ENCODE measurements at regions not wholly inside any gene's neighbourhood (a gene's known extent, or its start where the extent isn't known, plus 50 kb on each side); places are given as distances from the start of the nearest gene placed in this dataset.

DNA sequence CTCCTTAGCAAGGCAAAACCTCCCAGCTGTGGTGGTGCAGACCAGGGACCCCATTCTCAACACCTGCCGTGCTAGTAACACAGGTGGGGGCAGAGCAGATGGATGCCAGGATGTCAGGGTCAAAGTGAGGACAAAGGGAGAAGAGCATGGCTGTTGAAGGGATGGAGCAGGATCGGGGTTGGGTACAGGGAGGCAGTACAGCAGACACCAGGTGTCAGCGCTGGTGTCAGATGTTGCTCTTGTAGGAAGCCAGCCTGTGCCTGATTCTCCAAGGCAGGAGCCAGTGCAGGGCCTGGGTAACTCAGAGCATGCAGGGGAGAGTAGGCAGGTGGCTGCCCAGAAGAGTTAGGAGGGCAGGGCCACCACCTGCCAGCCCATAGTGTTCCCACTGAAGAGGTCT lies 222.1 kb upstream of the SPRED2 start:
- H3K27ac ChIP-seq: no peak overlapping the region
- no peak for DNase-seq (ENCODE audit: low spot score in 2 of 2)

DNA sequence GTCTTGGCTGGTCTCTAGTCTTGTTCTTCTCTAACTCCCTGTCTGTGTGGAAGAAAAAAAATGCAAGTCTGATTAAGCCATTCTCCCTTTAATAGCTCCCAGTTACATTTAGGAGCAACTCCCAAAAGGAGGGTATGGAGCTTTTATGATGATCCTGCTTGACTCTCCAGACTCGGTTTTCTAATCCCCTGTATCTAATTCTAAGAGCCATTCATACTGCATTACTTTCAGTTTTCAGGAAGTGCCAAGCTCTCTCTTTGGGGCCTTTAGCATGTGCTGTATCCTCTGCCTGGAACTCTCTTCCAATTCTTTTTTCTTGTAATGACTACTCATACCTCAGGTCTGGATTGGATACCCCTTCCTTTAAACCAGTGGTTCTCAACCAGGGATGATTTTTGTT lies 219.7 kb upstream of the SPRED2 start:
- no peaks in the 10 kb centered on the region for H3K4me1 ChIP-seq
- 47% methylated on average over 1 of the region's 1 CpG for WGBS
- no peaks in the 10 kb centered on the region for H3K27me3 ChIP-seq
- TF ChIP-seq EP300 (IDR thresholded peaks at IDR 0.05) (no peak), POLR2AphosphoS5 (IDR thresholded peaks at IDR 0.05) (no peak), POLR2A (IDR thresholded peaks at IDR 0.05) (no peak)
- TF ChIP-seq, protein P1, sequence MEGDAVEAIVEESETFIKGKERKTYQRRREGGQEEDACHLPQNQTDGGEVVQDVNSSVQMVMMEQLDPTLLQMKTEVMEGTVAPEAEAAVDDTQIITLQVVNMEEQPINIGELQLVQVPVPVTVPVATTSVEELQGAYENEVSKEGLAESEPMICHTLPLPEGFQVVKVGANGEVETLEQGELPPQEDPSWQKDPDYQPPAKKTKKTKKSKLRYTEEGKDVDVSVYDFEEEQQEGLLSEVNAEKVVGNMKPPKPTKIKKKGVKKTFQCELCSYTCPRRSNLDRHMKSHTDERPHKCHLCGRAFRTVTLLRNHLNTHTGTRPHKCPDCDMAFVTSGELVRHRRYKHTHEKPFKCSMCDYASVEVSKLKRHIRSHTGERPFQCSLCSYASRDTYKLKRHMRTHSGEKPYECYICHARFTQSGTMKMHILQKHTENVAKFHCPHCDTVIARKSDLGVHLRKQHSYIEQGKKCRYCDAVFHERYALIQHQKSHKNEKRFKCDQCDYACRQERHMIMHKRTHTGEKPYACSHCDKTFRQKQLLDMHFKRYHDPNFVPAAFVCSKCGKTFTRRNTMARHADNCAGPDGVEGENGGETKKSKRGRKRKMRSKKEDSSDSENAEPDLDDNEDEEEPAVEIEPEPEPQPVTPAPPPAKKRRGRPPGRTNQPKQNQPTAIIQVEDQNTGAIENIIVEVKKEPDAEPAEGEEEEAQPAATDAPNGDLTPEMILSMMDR (IDR thresholded peaks at IDR 0.05): no peak
- H3K9me3 ChIP-seq: no peaks in the 10 kb centered on the region
- DNase-seq (ENCODE audit: low spot score in 2 of 2): no peak
- no peaks in the 10 kb centered on the region for H3K36me3 ChIP-seq
- H3K27ac ChIP-seq: no peak overlapping the region
- no peak overlapping the region for H3K4me3 ChIP-seq

More for the DNA sequence above, 222.1 kb upstream of the SPRED2 start:
- Histone ChIP-seq H3K27me3 (no peaks in the 10 kb centered on the region), H3K4me1 (no peaks in the 10 kb centered on the region), H3K36me3 (no peaks in the 10 kb centered on the region), H3K9me3 (no peaks in the 10 kb centered on the region), H3K4me3 (no peak overlapping the region)
- WGBS: 85% methylated on average over 3 of the region's 3 CpGs
- no peak for TF ChIP-seq EP300 (IDR thresholded peaks at IDR 0.05)
- TF ChIP-seq POLR2AphosphoS5 (IDR thresholded peaks at IDR 0.05): no peak
- TF ChIP-seq, protein P1 (IDR thresholded peaks at IDR 0.05): no peak
- TF ChIP-seq POLR2A (IDR thresholded peaks at IDR 0.05): no peak

GRCh38 chr2:65649811-65650589 lies 217.6 kb upstream of the SPRED2 start:
- Histone ChIP-seq H3K4me1 (no peaks in the 10 kb centered on the region), H3K27ac (no peak overlapping the region), H3K36me3 (no peaks in the 10 kb centered on the region), H3K4me3 (no peak overlapping the region), H3K9me3 (no peaks in the 10 kb centered on the region), H3K27me3 (no peaks in the 10 kb centered on the region)
- 94% methylated on average over 5 of the region's 5 CpGs for WGBS
- TF ChIP-seq EP300 (IDR thresholded peaks at IDR 0.05) (no peak), POLR2A (IDR thresholded peaks at IDR 0.05) (no peak), POLR2AphosphoS5 (IDR thresholded peaks at IDR 0.05) (no peak)
- TF ChIP-seq, protein P1 (IDR thresholded peaks at IDR 0.05): no peak
- no peak for DNase-seq (ENCODE audit: low spot score in 2 of 2)

DNA sequence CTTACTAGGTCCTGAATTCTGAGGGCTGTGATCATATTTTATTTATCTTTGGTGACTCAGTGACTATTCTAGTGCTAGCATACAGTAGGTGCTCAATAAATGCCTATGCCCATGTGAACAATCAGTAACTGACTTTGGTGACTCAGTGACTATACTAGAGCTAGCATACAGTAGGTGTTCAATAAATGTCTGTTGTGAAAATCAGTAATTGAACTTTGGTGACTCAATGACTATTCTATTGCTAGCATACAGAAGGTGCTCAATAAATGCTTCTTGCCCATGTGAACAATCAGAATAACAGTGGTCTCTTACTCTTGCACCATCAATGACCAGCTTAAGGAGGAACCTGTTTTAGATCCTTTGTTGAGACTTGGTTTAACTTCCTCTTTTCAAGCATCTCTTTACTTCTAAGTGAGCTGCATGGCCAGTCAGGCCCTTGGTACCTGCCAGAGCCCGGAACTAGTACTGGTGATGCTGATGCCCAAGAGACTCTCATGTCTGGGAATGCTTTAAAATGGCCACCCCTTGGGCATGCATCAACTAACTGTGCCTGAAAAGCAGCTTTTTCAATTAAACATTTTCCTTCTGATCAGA lies 214.9 kb upstream of the SPRED2 start:
- H3K36me3 ChIP-seq: no peaks in the 10 kb centered on the region
- WGBS: 100% methylated on average over 1 of the region's 1 CpG
- no peaks in the 10 kb centered on the region for H3K4me1 ChIP-seq
- H3K9me3 ChIP-seq: no peaks in the 10 kb centered on the region
- no peak for DNase-seq (ENCODE audit: low spot score in 2 of 2)
- H3K27ac ChIP-seq: no peak overlapping the region
- no peaks in the 10 kb centered on the region for H3K27me3 ChIP-seq
- TF ChIP-seq, protein P1 (IDR thresholded peaks at IDR 0.05): no peak
- TF ChIP-seq POLR2AphosphoS5 (IDR thresholded peaks at IDR 0.05): no peak
- TF ChIP-seq EP300 (IDR thresholded peaks at IDR 0.05): no peak
- no peak for TF ChIP-seq POLR2A (IDR thresholded peaks at IDR 0.05)
- no peak overlapping the region for H3K4me3 ChIP-seq

GRCh38 chr2:65640793-65641103 lies 208.3 kb upstream of the SPRED2 start:
- no peak for DNase-seq (ENCODE audit: low spot score in 2 of 2)
- no peaks in the 10 kb centered on the region for H3K9me3 ChIP-seq
- H3K27me3 ChIP-seq: peaks cover 16% of the 10 kb centered on the region
- H3K36me3 ChIP-seq: no peaks in the 10 kb centered on the region
- peaks cover 11% of the 10 kb centered on the region for H3K4me1 ChIP-seq
- TF ChIP-seq POLR2A (IDR thresholded peaks at IDR 0.05) (no peak), EP300 (IDR thresholded peaks at IDR 0.05) (no peak), POLR2AphosphoS5 (IDR thresholded peaks at IDR 0.05) (no peak)
- TF ChIP-seq, protein P1 (IDR thresholded peaks at IDR 0.05): no peak
- WGBS: 77% methylated on average over 8 of the region's 8 CpGs
- no peak overlapping the region for H3K4me3 ChIP-seq
- no peak overlapping the region for H3K27ac ChIP-seq

Data from suprapubic skin (tissue), 4 donors.